ENCODE measurements at regions not wholly inside any gene's neighbourhood (a gene's known extent, or its start where the extent isn't known, plus 50 kb on each side); places are given as distances from the start of the nearest gene placed in this dataset.

- H3K27me3 ChIP-seq (ENCODE audit: control insufficient read depth in 2 of 2, insufficient read depth in 2 of 2, low read length in 2 of 2) = peaks cover 5 to 11% of the 10 kb centered on the region in 2 experiments; a peak in 2 of 5 replicates
- in situ Hi-C loops (cut with MboI) (loop anchor here (5.0 to 10.0 kb wide), 3 partner anchors 225 to 625 kb away; no protein-coding TSS in a partner anchor), intact Hi-C loops (cut with micrococcal nuclease) (loop anchor here (2.0 kb wide), 2 partner anchors 381 to 473 kb away; no protein-coding TSS in a partner anchor)
- no peak overlapping the region for H3K4me3 ChIP-seq
- no peak for ATAC-seq
- BruUV-seq (replicated peaks) = no TSS peak
- H3K79me2 ChIP-seq (ENCODE audit: control insufficient read depth, insufficient read depth, low read length) = no peaks in the 10 kb centered on the region
- POLR2A ChIA-PET = no interaction called here
- no peak for DNase-seq (ENCODE audit: extremely low read depth in 1 of 4, low spot score in 3 of 4)
- WGBS (ENCODE audit: insufficient coverage, low coverage, missing lambda C conversion rate) = 0% methylated on average over 5 of the region's 5 CpGs
- TF ChIP-seq MED1 (CRISPR knock-in tag; IDR thresholded peaks at IDR 0.05; ENCODE audit: borderline replicate concordance) = no peak
- TF ChIP-seq ZSCAN29 (IDR thresholded peaks at IDR 0.05) = no peak
- H3K9me1 ChIP-seq (ENCODE audit: control insufficient read depth, insufficient read depth, low read length) = no peaks in the 10 kb centered on the region
- FAIRE-seq = no peak
- H3K4me2 ChIP-seq (ENCODE audit: insufficient read depth, low read length) = no peak overlapping the region
- no peaks in the 10 kb centered on the region for H3K9me3 ChIP-seq (replicated peaks; ENCODE audit: control insufficient read depth, insufficient read depth, low read depth, low read length)
- CTCF ChIA-PET (ENCODE audit: low intra/inter-chr PET ratio) = interaction anchor here (1.1 to 1.8 kb wide), 4 partner anchors 382 to 763 kb away, joined by 4 to 9 read pairs (median 4); no protein-coding TSS in a partner anchor
- no peak overlapping the region for H3K9ac ChIP-seq (ENCODE audit: insufficient read depth in 1 of 2, low read depth in 2 of 2, low read length in 2 of 2)
- H4K20me1 ChIP-seq (replicated peaks; ENCODE audit: control insufficient read depth, insufficient read depth, low read length) = no peaks in the 10 kb centered on the region
- H3K4me1 ChIP-seq (replicated peaks in 1 of 2; ENCODE audit: control insufficient read depth in 2 of 2, insufficient read depth in 2 of 2, low read length in 2 of 2) = no peaks in the 10 kb centered on the region
- H2AFZ ChIP-seq (ENCODE audit: low read depth, low read length) = no peak overlapping the region
- H3K36me3 ChIP-seq (ENCODE audit: control insufficient read depth, insufficient read depth, low read length) = no peaks in the 10 kb centered on the region
- H3K27ac ChIP-seq (ENCODE audit: extremely low read depth, low read depth, low read length) = no peak overlapping the region
Observed at GRCh38 chr11:31869986-31870385, 58.9 kb upstream of the PAX6 start.

GRCh38 chr11:31865606-31866300 is 54.6 kb upstream of the PAX6 start:
- DNase-seq (ENCODE audit: extremely low read depth in 1 of 4, low spot score in 3 of 4) = no peak
- Histone ChIP-seq H3K36me3 (ENCODE audit: control insufficient read depth, insufficient read depth, low read length) (no peaks in the 10 kb centered on the region), H3K9me1 (ENCODE audit: control insufficient read depth, insufficient read depth, low read length) (no peaks in the 10 kb centered on the region), H4K20me1 (replicated peaks; ENCODE audit: control insufficient read depth, insufficient read depth, low read length) (no peaks in the 10 kb centered on the region), H3K9ac (ENCODE audit: insufficient read depth in 1 of 2, low read depth in 2 of 2, low read length in 2 of 2) (no peak overlapping the region), H3K79me2 (ENCODE audit: control insufficient read depth, insufficient read depth, low read length) (no peaks in the 10 kb centered on the region), H3K27ac (ENCODE audit: extremely low read depth, low read depth, low read length) (no peak overlapping the region), H3K27me3 (ENCODE audit: control insufficient read depth in 2 of 2, insufficient read depth in 2 of 2, low read length in 2 of 2) (peaks cover 3 to 4% of the 10 kb centered on the region in 2 experiments; a peak in 2 of 5 replicates), H3K4me2 (ENCODE audit: insufficient read depth, low read length) (no peak overlapping the region), H3K4me1 (replicated peaks in 1 of 2; ENCODE audit: control insufficient read depth in 2 of 2, insufficient read depth in 2 of 2, low read length in 2 of 2) (no peaks in the 10 kb centered on the region), H3K9me3 (replicated peaks; ENCODE audit: control insufficient read depth, insufficient read depth, low read depth, low read length) (0 out of 2 replicates have a peak, but pooled peaks cover 1% of the 10 kb centered on the region), H3K4me3 (no peak overlapping the region), H2AFZ (ENCODE audit: low read depth, low read length) (no peak overlapping the region)
- FAIRE-seq = no peak
- intact Hi-C loops (cut with micrococcal nuclease) = no loop called here
- no peak for ATAC-seq
- 1% methylated on average over 10 of the region's 12 CpGs for WGBS (ENCODE audit: insufficient coverage, low coverage, missing lambda C conversion rate)
- no TSS peak for BruUV-seq (replicated peaks)
- in situ Hi-C loops (cut with MboI) = no loop called here
- POLR2A ChIA-PET = interaction anchor here (0.7 kb wide), 1 partner anchor 356 kb away, joined by 3 read pairs; no protein-coding TSS in a partner anchor
- CTCF ChIA-PET (ENCODE audit: low intra/inter-chr PET ratio) = no interaction called here
- no peak for TF ChIP-seq ZNF395 (CRISPR knock-in tag; IDR thresholded peaks at IDR 0.05)
- no peak for TF ChIP-seq NR2C2 (CRISPR knock-in tag; IDR thresholded peaks at IDR 0.05)
- no peak for TF ChIP-seq NR2C2 (tag; IDR thresholded peaks at IDR 0.05)
- TF ChIP-seq BRCA1 (IDR thresholded peaks at IDR 0.05) = no peak
- no peak for TF ChIP-seq BRCA1 (CRISPR knock-in tag; IDR thresholded peaks at IDR 0.05)
- TF ChIP-seq RBM15 (IDR thresholded peaks at IDR 0.05; ENCODE audit: insufficient read depth, low read length) = no peak
- TF ChIP-seq L3MBTL2 (IDR thresholded peaks at IDR 0.05) = no peak
- TF ChIP-seq BCLAF1 (IDR thresholded peaks at IDR 0.05; ENCODE audit: borderline replicate concordance in 1 of 2, control insufficient read depth in 1 of 2, low read depth in 2 of 2, low read length in 1 of 2) = no peak
- TF ChIP-seq CBX3 (IDR thresholded peaks at IDR 0.05; ENCODE audit: borderline replicate concordance in 1 of 2, low read length in 2 of 2) = no peak
